OCI-LY7 (cell line): ENCODE measurements at regions not wholly inside any gene's neighbourhood (a gene's known extent, or its start where the extent isn't known, plus 50 kb on each side); places are given as distances from the start of the nearest gene placed in this dataset.

Source experiments
- BruUV-seq: library from RNA; stranded (reverse); fragments of 400-500 nt; replicated peaks from 2 replicates; lab custom pipeline; 2021; lab: Mats Ljungman, UMichigan
- CTCF ChIA-PET: fragments of 300-600 bp; sonication (Branson Sonifier 250); formaldehyde crosslinking; loops from one replicate; lab custom pipeline; 2022; ENCODE audit warnings: antibody characterized with exemption; ENCODE audit not compliant: unreplicated experiment; lab: Charles Lee
- POLR2A ChIA-PET: fragments of 300-600 bp; sonication (Branson Sonifier 250); formaldehyde crosslinking; loops from one replicate; lab custom pipeline; 2022; ENCODE audit warnings: antibody characterized with exemption; lab: Charles Lee
- DNase-seq: peaks from one replicate; pipeline ENCODE4 v3.0.0-alpha.2; 2015; ENCODE audit warnings: low spot score
- H2AFZ ChIP-seq: fragments of 200-600 bp; sonication (generic), shearing (Covaris generic); 2 replicates; pipeline ENCODE4 v1.6.1; 2014; ENCODE audit warnings: mild to moderate bottlenecking, antibody characterized with exemption, low read length, moderate library complexity
- H3K27ac ChIP-seq: fragments of 200-600 bp; sonication (generic); 2 replicates; pipeline ENCODE4 v1.5.1; 2014; ENCODE audit warnings: mixed run types, low read depth, mild to moderate bottlenecking, moderate library complexity, low read length, inconsistent platforms; ENCODE audit not compliant: poor library complexity, severe bottlenecking
- H3K36me3 ChIP-seq: fragments of 200-600 bp; sonication (generic); 2 replicates; pipeline ENCODE4 v1.6.1; 2014; ENCODE audit warnings: mild to moderate bottlenecking, antibody characterized with exemption, low read length, moderate library complexity, mixed read lengths; ENCODE audit not compliant: insufficient read depth
- H3K4me1 ChIP-seq: fragments of 200-600 bp; sonication (generic); 2 replicates; pipeline ENCODE4 v1.5.1; 2014; ENCODE audit warnings: mild to moderate bottlenecking, low read length; ENCODE audit not compliant: insufficient read depth, poor library complexity, severe bottlenecking
- H3K4me2 ChIP-seq: fragments of 200-600 bp; sonication (generic); 2 replicates; pipeline ENCODE4 v1.6.1; 2014; ENCODE audit warnings: mild to moderate bottlenecking, low read length
- H3K4me3 ChIP-seq: fragments of 200-600 bp; sonication (generic); 2 replicates; pipeline ENCODE4 v1.5.1; 2014; ENCODE audit warnings: mild to moderate bottlenecking, low read depth, low read length; ENCODE audit not compliant: poor library complexity, severe bottlenecking
- H3K79me2 ChIP-seq: fragments of 200-600 bp; sonication (generic); 2 replicates; pipeline ENCODE4 v1.6.1; 2016; ENCODE audit warnings: low read depth, mild to moderate bottlenecking, low read length, moderate library complexity, mixed read lengths; ENCODE audit not compliant: insufficient read depth
- H3K9me2 ChIP-seq: fragments of 200-600 bp; sonication (generic); 2 replicates; pipeline ENCODE4 v1.6.1; 2016; ENCODE audit warnings: mild to moderate bottlenecking, low read length, mixed read lengths; ENCODE audit not compliant: insufficient read depth
- H3K9me3 ChIP-seq: fragments of 200-600 bp; sonication (generic); 2 replicates; pipeline ENCODE4 v1.6.1; 2014; ENCODE audit warnings: mild to moderate bottlenecking, mixed run types, low read length, mixed read lengths
- H4K20me1 ChIP-seq: fragments of 200-600 bp; sonication (generic); 2 replicates; pipeline ENCODE4 v1.6.1; 2014; ENCODE audit warnings: mild to moderate bottlenecking, antibody characterized with exemption, low read length, moderate library complexity, mixed read lengths; ENCODE audit not compliant: insufficient read depth
- CTCF ChIP-seq: fragments of 200-600 bp; sonication (generic); conservative IDR thresholded peaks from 2 replicates; pipeline ENCODE4 v1.5.1; 2014; ENCODE audit warnings: mild to moderate bottlenecking, antibody characterized with exemption, low read length, moderate library complexity, mixed read lengths
- EZH2phosphoT487 ChIP-seq: fragments of 200-600 bp; sonication (generic); IDR thresholded peaks from 2 replicates; pipeline ENCODE4 v1.6.1; 2018; ENCODE audit warnings: low read depth, borderline replicate concordance, mild to moderate bottlenecking, mixed run types, antibody characterized with exemption, low read length, moderate library complexity, mixed read lengths
- intact Hi-C: fragments of 100-400 bp; cut with micrococcal nuclease; formaldehyde crosslinking; loops from one replicate; pipeline ENCODE4 v1.10.0; 2022; ENCODE audit not compliant: unreplicated experiment

DNA sequence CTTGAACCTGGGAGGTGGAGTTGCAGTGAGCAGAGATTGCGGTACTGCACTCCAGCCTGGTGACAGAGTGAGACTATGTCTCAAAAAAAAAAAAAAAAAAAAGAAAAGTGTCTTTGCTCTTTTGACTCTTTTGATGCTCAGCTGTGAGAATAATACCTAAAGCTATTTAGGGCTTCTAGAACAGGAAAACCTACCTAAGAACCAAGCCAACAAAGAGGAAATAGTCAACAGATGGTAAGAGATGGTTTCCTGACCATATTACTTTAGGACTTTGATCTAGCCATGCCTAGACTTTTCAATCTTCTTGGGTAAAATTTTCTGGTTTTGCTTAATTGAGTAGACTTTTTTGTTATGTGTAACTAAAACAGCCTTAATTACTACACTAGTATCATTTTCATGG lies 508.1 kb downstream of the EPHA7 start:
- peaks cover 15% of the 10 kb centered on the region for H3K4me1 ChIP-seq
- H3K4me2 ChIP-seq = no peak overlapping the region
- BruUV-seq = no TSS peak
- no peak overlapping the region for H3K27ac ChIP-seq
- H4K20me1 ChIP-seq = no peaks in the 10 kb centered on the region
- POLR2A ChIA-PET = interaction anchor here (0.6 kb wide), 1 partner anchor 14 kb away, joined by 4 read pairs; no protein-coding TSS in a partner anchor
- no peaks in the 10 kb centered on the region for H3K9me3 ChIP-seq
- no peaks in the 10 kb centered on the region for H3K79me2 ChIP-seq
- no peak overlapping the region for H2AFZ ChIP-seq
- H3K9me2 ChIP-seq = no peaks in the 10 kb centered on the region; the same call in 1 of the 2 replicates
- CTCF ChIA-PET = no interaction called here
- intact Hi-C loops = no loop called here
- no peak for TF ChIP-seq EZH2phosphoT487
- no peak for TF ChIP-seq CTCF
- no peak overlapping the region for H3K4me3 ChIP-seq
- peak; percentile 51 for DNase-seq
- H3K36me3 ChIP-seq = no peaks in the 10 kb centered on the region

DNA sequence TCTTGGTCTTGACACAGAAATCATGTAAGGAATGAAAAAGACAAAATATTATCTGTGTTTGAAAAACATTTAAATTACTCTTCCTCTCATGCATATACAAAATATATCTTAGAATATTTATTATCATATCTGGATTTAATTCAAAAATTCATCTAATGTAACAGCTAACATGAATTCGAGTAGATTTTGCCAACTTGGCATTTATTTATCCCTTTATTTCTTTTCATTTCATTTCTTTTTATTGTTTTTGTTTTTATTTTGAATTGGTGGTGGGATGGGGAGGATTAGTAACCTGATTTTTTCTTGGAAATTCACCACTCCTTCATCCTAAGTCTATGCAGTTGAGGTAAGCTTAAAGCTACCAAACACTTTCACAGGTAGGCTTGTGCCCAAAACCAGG lies 508.7 kb downstream of the EPHA7 start:
- Histone ChIP-seq H3K4me2 (no peak overlapping the region), H3K4me1 (peaks cover 9% of the 10 kb centered on the region), H2AFZ (no peak overlapping the region), H4K20me1 (no peaks in the 10 kb centered on the region), H3K9me3 (no peaks in the 10 kb centered on the region), H3K79me2 (no peaks in the 10 kb centered on the region), H3K27ac (no peak overlapping the region), H3K9me2 (no peaks in the 10 kb centered on the region; the same call in 1 of the 2 replicates), H3K4me3 (no peak overlapping the region), H3K36me3 (no peaks in the 10 kb centered on the region)
- TF ChIP-seq EZH2phosphoT487 = no peak
- no peak for TF ChIP-seq CTCF
- intact Hi-C loops = no loop called here
- CTCF ChIA-PET = no interaction called here
- POLR2A ChIA-PET = interaction anchor here (0.6 kb wide), 1 partner anchor 14 kb away, joined by 4 read pairs; no protein-coding TSS in a partner anchor
- no TSS peak for BruUV-seq
- no peak for DNase-seq

DNA sequence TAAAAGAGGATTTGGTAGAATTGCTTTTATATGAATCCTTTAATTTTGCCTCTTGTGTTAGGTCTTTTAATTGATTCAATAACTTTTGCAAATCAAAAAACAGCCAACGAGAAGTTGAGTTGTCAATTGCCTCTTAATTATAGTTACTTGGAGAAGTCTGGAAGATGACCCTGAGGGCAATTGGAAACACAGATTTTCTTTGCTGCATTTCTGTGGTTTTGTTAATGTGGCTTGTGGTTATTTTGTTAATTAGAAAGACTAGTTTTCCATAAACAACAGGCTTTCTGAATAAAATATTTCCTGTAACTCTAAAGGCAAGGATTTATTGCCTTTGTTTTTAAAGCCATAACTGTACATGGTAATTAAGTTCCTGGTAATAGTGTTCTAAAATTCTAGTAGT lies 513.0 kb downstream of the EPHA7 start:
- H3K36me3 ChIP-seq = no peaks in the 10 kb centered on the region
- H3K9me2 ChIP-seq = no peaks in the 10 kb centered on the region; the same call in 1 of the 2 replicates
- H3K4me3 ChIP-seq = no peak overlapping the region
- intact Hi-C loops = no loop called here
- no TSS peak for BruUV-seq
- no peaks in the 10 kb centered on the region for H3K79me2 ChIP-seq
- ChIA-PET POLR2A (no interaction called here), CTCF (no interaction called here)
- TF ChIP-seq CTCF (no peak), EZH2phosphoT487 (no peak)
- H3K4me1 ChIP-seq = no peaks in the 10 kb centered on the region
- no peak overlapping the region for H2AFZ ChIP-seq
- no peaks in the 10 kb centered on the region for H3K9me3 ChIP-seq
- no peak for DNase-seq
- no peak overlapping the region for H3K4me2 ChIP-seq
- H3K27ac ChIP-seq = no peak overlapping the region
- no peaks in the 10 kb centered on the region for H4K20me1 ChIP-seq
